GM12864 (cell line): ENCODE measurements at regions not wholly inside any gene's neighbourhood (a gene's known extent, or its start where the extent isn't known, plus 50 kb on each side); places are given as distances from the start of the nearest gene placed in this dataset.

ENCODE experiments used
- DNase-seq: peaks from one replicate; pipeline ENCODE4 v3.0.0-alpha.2; 2011; ENCODE audit warnings: low read depth
- H3K4me3 ChIP-seq: 2 replicates; pipeline ENCODE4 v1.5.1; 2011; ENCODE audit warnings: mild to moderate bottlenecking, low read depth, low read length, control low read depth
- TF ChIP-seq, protein P1 (sequence below): IDR thresholded peaks from 2 replicates; pipeline ENCODE4 v1.5.1; 2011; ENCODE audit warnings: low read depth, mild to moderate bottlenecking, moderate library complexity, low read length, control low read depth, inconsistent platforms; ENCODE audit errors: missing control alignments

DNA sequence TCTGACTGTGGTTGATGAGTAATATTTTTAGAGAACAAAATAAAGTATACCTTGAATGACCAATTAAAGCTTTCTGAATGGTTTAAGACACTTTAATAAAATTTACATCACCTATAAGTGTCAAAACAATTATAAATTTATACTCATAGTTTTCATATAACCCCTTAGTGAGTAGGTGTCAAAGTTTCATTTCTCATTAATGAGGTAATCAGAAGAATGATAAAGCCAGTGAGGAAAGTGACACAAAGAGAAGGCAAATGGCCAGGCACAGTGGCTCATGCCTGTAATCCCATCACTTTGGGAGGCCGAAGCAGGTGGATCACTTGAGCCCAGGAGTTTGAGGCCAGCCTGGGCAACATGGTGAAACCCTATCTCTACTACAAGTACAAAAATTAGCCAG, 60.8 kb upstream of the CTLA4 start:
- H3K4me3 ChIP-seq, result no peak overlapping the region
- TF ChIP-seq, protein P1, sequence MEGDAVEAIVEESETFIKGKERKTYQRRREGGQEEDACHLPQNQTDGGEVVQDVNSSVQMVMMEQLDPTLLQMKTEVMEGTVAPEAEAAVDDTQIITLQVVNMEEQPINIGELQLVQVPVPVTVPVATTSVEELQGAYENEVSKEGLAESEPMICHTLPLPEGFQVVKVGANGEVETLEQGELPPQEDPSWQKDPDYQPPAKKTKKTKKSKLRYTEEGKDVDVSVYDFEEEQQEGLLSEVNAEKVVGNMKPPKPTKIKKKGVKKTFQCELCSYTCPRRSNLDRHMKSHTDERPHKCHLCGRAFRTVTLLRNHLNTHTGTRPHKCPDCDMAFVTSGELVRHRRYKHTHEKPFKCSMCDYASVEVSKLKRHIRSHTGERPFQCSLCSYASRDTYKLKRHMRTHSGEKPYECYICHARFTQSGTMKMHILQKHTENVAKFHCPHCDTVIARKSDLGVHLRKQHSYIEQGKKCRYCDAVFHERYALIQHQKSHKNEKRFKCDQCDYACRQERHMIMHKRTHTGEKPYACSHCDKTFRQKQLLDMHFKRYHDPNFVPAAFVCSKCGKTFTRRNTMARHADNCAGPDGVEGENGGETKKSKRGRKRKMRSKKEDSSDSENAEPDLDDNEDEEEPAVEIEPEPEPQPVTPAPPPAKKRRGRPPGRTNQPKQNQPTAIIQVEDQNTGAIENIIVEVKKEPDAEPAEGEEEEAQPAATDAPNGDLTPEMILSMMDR, result no peak
- DNase-seq, result no peak

- no peak overlapping the region for H3K4me3 ChIP-seq
- DNase-seq, result no peak
- TF ChIP-seq, protein P1, result no peak
Observed at GRCh38 chr2:203808046-203808750, 59.4 kb upstream of the CTLA4 start.

DNA sequence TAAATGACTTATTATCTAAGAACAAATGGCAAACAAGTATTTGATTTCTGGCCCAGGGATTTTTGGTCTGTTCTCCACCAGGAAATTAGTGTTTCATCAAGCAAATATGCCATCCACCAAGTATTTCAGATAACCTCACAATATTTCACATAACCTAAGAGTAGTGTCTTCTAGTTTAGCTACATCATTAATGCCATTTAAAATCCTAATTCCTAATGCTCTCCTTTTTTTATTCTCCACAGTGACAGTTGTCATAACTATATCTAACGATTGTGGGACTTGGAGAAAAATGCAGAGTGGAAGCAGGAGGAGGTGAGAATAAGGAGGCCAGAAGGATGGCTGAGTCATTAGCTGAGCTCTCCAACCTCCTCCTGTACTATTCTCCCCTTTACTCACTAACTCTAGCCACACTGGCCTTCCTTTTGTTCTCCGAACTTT, 58.5 kb upstream of the CTLA4 start:
- H3K4me3 ChIP-seq, result no peak overlapping the region
- no peak for DNase-seq
- TF ChIP-seq, protein P1, result no peak

DNA sequence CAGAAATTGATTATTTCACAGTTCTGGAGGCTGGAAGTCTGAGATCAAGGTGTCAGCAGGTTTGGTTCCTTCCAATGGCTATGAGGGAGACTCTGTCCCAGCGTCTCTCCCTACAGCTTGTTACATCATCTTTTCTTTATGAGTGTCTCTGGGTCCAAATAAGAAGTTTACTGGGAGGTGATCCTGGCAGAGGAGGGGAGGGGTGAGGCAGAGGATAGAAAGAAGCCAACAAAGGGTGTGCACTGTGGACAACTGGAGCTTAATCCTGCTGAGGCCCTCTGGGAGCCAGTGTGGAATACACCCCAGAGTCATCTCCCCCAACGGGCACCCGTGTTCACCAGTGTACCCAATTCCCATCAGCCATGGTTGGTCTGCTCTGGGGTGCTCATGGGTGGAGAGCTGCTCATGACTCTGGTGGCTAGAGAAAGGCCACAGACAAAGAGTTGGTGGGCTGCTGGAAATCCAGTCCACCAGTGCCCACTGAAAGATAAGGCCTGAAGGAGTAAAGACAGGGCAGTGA, 57.5 kb upstream of the CTLA4 start:
- DNase-seq, result no peak
- H3K4me3 ChIP-seq, result no peak overlapping the region
- TF ChIP-seq, protein P1, result no peak

DNA sequence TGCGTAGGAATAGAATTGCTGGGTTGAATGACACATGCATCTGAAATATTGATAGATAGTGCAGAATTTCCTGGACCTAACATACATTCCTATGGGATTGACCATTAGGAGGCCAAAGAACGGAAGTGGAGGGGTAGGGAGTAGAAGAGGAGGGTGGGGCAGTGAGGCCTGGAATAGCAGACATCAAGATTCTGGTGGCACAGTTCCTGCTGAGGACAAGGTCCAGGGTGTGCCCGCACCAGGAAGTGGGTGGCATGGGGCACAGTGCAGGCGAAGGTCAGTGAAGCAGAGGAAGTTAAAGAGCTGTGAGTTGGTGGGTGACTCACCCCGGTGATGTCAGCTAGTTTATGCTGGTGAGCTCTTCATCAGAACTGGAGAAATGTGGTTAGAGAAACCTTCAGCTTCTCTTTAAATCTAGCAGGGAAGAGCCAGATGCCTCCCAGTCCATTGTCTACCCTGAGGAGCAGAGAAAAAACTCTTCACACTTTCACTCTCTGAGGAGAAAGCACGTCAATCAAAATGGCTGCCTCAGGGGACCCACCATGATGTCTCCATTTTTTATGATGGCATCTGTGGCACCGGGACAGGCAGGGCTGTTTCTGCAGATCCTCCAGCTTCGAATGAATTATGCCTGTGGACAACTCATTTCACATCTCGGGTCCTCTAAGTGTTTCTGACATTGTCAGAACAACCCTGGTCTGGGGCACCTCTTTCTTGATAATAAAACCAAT, 55.9 kb upstream of the CTLA4 start:
- TF ChIP-seq, protein P1, result no peak
- H3K4me3 ChIP-seq, result no peak overlapping the region
- DNase-seq, result no peak

DNA sequence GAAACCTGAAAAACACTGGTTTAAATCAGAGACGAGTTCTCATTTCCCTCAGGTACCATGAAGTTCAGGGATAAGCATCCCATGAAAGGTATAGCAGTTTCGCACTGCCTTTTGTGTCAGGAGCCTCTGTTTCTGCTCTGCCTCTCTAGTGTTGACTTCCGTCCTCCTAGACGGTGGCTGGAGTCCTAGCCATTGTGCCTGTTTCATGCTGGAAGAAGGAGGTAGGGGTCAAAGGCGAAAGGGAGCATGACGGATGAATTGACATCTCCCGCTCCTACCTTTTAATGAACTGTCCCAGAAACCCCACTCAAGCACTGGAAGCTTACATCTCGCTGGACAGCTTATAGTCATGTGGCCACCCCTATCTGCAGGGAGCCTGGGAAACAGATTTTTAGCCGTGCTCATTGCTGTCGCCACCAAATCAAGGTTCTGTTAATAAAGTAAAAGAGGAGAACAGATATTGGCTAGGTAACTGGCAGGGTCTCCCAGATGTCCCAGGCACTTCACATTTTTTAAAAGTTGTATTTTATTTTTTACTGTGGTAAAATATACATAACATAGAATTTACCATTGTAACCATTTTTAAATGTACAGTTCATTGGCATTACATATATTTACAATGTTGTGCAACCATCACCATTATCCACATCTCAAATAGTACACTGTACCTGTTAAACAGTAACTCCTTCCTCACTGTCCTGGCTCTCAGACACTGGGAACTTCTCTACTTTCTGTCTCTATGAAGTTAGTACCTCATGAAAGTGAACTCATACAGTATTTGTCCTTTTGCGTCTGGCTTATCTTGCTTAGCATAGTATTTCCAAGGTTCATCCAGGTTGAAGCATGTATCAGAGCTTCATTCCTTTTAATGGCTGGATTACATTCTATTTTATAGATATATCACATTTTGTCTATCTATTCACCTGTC, 55.0 kb upstream of the CTLA4 start:
- TF ChIP-seq, protein P1, result no peak
- DNase-seq, result no peak
- no peak overlapping the region for H3K4me3 ChIP-seq
